DOHH2 (cell line): ENCODE measurements at regions not wholly inside any gene's neighbourhood (a gene's known extent, or its start where the extent isn't known, plus 50 kb on each side); places are given as distances from the start of the nearest gene placed in this dataset.

ENCODE experiments used
- H3F3A ChIP-seq: fragments of 200-600 bp; sonication (generic), shearing (Covaris generic); 2 replicates; pipeline ENCODE4 v1.6.0; 2016; ENCODE audit warnings: antibody characterized with exemption, mild to moderate bottlenecking; ENCODE audit not compliant: control insufficient read depth, insufficient read depth
- H3K27ac ChIP-seq: fragments of 200-600 bp; sonication (generic); 2 replicates; pipeline ENCODE4 v1.5.1; 2014; ENCODE audit warnings: low read depth, mild to moderate bottlenecking, low read length, moderate library complexity
- H3K27me3 ChIP-seq: fragments of 200-600 bp; sonication (generic); 2 replicates; pipeline ENCODE4 v1.6.1; 2014; ENCODE audit warnings: mild to moderate bottlenecking, low read length, mixed read lengths; ENCODE audit not compliant: control insufficient read depth
- H3K36me3 ChIP-seq: fragments of 200-600 bp; sonication (generic); 2 replicates; pipeline ENCODE4 v1.6.1; 2014; ENCODE audit warnings: mild to moderate bottlenecking, low read length, moderate library complexity, mixed read lengths; ENCODE audit not compliant: control insufficient read depth
- H3K4me1 ChIP-seq: fragments of 200-600 bp; sonication (generic); 2 replicates; pipeline ENCODE4 v1.6.1; 2014; ENCODE audit warnings: mild to moderate bottlenecking, low read length, mixed read lengths; ENCODE audit not compliant: control insufficient read depth
- H3K4me2 ChIP-seq: fragments of 200-600 bp; sonication (generic); 2 replicates; pipeline ENCODE4 v1.6.0; 2014; ENCODE audit warnings: mild to moderate bottlenecking, low read length, moderate library complexity
- H3K4me3 ChIP-seq: fragments of 200-600 bp; sonication (generic); 2 replicates; pipeline ENCODE4 v1.5.1; 2014; ENCODE audit warnings: mild to moderate bottlenecking, low read length, mixed read lengths
- H3K79me2 ChIP-seq: fragments of 200-600 bp; sonication (generic); 2 replicates; pipeline ENCODE4 v1.6.1; 2014; ENCODE audit warnings: mild to moderate bottlenecking, low read length, mixed read lengths; ENCODE audit not compliant: control insufficient read depth
- H3K9me2 ChIP-seq: fragments of 200-600 bp; sonication (generic); replicated peaks from 2 replicates; pipeline ENCODE4 v1.6.1; 2014; ENCODE audit warnings: mild to moderate bottlenecking, low read length, mixed read lengths; ENCODE audit not compliant: control insufficient read depth
- H3K9me3 ChIP-seq: fragments of 200-600 bp; sonication (generic); 2 replicates; pipeline ENCODE4 v1.6.1; 2014; ENCODE audit warnings: antibody characterized with exemption, low read length, mixed read lengths; ENCODE audit not compliant: control insufficient read depth, insufficient read depth
- H4K20me1 ChIP-seq: fragments of 200-600 bp; sonication (generic); 2 replicates; pipeline ENCODE4 v1.6.0; 2014; ENCODE audit warnings: low read depth, mild to moderate bottlenecking, antibody characterized with exemption, low read length, moderate library complexity; ENCODE audit not compliant: control insufficient read depth, insufficient read depth
- EZH2phosphoT487 ChIP-seq: fragments of 200-600 bp; sonication (generic); IDR thresholded peaks from 2 replicates; pipeline ENCODE4 v1.6.1; 2017; ENCODE audit warnings: borderline replicate concordance, mild to moderate bottlenecking, antibody characterized with exemption, low read length, moderate library complexity, mixed read lengths
- TF ChIP-seq, protein P1 (sequence below): fragments of 200-600 bp; sonication (generic); IDR thresholded peaks from one replicate; pipeline ENCODE4 v1.5.1; 2014; ENCODE audit warnings: antibody characterized with exemption, mild to moderate bottlenecking, low read depth, low read length; ENCODE audit not compliant: poor library complexity, severe bottlenecking

DNA sequence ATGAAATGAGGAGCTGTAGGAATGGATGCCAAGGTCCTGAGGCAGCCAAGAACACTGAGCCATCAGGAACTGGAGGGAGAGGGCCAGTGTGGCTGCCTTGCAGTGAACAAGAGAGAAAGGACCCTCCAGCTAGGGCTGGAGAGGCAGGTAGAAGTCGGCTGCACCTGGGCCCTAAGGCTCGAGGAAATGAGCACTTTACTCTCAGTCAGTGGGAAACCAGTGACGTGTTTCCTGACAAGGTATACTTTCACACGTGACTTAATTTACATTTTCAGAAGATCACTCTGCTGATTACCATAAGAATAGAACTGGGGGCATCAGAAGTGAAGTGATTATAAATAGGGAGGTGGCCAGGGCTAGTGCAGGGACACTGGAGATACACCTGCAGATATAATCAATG is 115.2 kb downstream of the C17orf67 start:
- H3K4me2 ChIP-seq: no peak overlapping the region
- no peaks in the 10 kb centered on the region for H3K79me2 ChIP-seq
- no peaks in the 10 kb centered on the region for H3K9me3 ChIP-seq
- no peak overlapping the region for H3K4me3 ChIP-seq
- no peaks in the 10 kb centered on the region for H3K36me3 ChIP-seq
- H4K20me1 ChIP-seq: no peaks in the 10 kb centered on the region
- peaks cover 4% of the 10 kb centered on the region; the same call in 1 of the 2 replicates for H3K4me1 ChIP-seq
- no peak overlapping the region for H3K27ac ChIP-seq
- no peaks in the 10 kb centered on the region for H3K9me2 ChIP-seq
- no peaks in the 10 kb centered on the region for H3K27me3 ChIP-seq
- no peaks in the 10 kb centered on the region for H3F3A ChIP-seq
- TF ChIP-seq EZH2phosphoT487: no peak
- TF ChIP-seq, protein P1, sequence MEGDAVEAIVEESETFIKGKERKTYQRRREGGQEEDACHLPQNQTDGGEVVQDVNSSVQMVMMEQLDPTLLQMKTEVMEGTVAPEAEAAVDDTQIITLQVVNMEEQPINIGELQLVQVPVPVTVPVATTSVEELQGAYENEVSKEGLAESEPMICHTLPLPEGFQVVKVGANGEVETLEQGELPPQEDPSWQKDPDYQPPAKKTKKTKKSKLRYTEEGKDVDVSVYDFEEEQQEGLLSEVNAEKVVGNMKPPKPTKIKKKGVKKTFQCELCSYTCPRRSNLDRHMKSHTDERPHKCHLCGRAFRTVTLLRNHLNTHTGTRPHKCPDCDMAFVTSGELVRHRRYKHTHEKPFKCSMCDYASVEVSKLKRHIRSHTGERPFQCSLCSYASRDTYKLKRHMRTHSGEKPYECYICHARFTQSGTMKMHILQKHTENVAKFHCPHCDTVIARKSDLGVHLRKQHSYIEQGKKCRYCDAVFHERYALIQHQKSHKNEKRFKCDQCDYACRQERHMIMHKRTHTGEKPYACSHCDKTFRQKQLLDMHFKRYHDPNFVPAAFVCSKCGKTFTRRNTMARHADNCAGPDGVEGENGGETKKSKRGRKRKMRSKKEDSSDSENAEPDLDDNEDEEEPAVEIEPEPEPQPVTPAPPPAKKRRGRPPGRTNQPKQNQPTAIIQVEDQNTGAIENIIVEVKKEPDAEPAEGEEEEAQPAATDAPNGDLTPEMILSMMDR: no peak

DNA sequence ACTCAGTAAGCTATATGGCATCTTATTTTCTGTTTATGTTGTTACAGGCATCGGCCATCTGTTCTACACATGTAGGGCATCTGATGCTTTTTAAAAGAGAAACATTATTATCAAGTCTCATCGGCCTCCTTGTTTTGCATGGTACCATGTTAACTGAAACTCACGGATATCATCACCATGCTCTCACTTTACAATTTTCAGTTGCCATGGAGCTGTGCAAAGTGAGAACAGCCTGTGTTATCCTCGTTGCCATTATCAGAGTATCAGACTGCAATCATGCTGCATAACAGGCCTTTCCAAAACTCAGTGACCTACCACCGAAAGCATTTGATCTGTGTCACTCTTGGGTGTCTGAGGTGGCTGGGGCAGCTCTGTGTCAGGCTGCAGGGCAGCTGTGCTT is 110.3 kb downstream of the C17orf67 start:
- H3K27ac ChIP-seq: no peak overlapping the region
- H4K20me1 ChIP-seq: no peaks in the 10 kb centered on the region
- H3K36me3 ChIP-seq: no peaks in the 10 kb centered on the region
- no peak overlapping the region for H3K4me2 ChIP-seq
- no peaks in the 10 kb centered on the region for H3F3A ChIP-seq
- H3K9me3 ChIP-seq: no peaks in the 10 kb centered on the region
- H3K4me1 ChIP-seq: peaks cover 2% of the 10 kb centered on the region; the same call in 1 of the 2 replicates
- H3K27me3 ChIP-seq: no peaks in the 10 kb centered on the region
- H3K9me2 ChIP-seq: no peaks in the 10 kb centered on the region
- no peak overlapping the region for H3K4me3 ChIP-seq
- TF ChIP-seq EZH2phosphoT487: no peak
- TF ChIP-seq, protein P1: no peak
- H3K79me2 ChIP-seq: no peaks in the 10 kb centered on the region

DNA sequence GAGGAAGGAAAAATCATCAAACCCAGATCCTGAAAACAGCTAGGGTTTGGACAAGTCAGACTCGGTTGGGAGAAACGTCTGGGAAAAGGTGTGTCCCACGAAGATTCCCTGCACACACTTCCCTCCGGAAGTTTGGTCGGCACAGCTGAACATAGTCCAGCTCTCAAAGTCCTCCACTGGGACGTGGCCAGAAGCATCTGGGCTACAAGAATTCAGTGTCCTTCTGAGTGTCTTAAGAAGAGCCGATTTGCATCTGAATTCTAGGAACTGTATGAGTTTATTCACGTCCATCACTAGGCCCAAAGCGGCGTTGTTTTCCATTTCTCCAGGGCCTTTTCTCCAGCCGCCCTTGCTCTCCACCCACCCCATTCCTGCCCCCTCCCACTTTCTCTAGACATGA is 109.1 kb downstream of the C17orf67 start:
- Histone ChIP-seq H3K4me2 (no peak overlapping the region), H3K27ac (no peak overlapping the region)

More for the DNA sequence above, 109.1 kb downstream of the C17orf67 start:
- TF ChIP-seq, protein P1: no peak
- no peak for TF ChIP-seq EZH2phosphoT487
- no peak overlapping the region for H3K4me3 ChIP-seq
- no peaks in the 10 kb centered on the region for H3K9me2 ChIP-seq
- no peaks in the 10 kb centered on the region for H3K9me3 ChIP-seq
- H3K36me3 ChIP-seq: no peaks in the 10 kb centered on the region
- no peaks in the 10 kb centered on the region for H3K27me3 ChIP-seq
- no peaks in the 10 kb centered on the region for H3F3A ChIP-seq
- H4K20me1 ChIP-seq: no peaks in the 10 kb centered on the region
- H3K79me2 ChIP-seq: no peaks in the 10 kb centered on the region
- no peaks in the 10 kb centered on the region for H3K4me1 ChIP-seq
